HG03565 (cell line): ENCODE measurements at regions not wholly inside any gene's neighbourhood (a gene's known extent, or its start where the extent isn't known, plus 50 kb on each side); places are given as distances from the start of the nearest gene placed in this dataset.
"Not testable (repeated sequence)": the region's sequence is repeated elsewhere in the genome, so short reads cannot be mapped to it uniquely, and the experiment has no call there.

ENCODE experiments used
- ATAC-seq: cut with Tn5 transposase; IDR thresholded peaks from one replicate; pipeline ENCODE4 v1.9.1; 2021; ENCODE audit warnings: mild to moderate bottlenecking, moderate library complexity; ENCODE audit not compliant: unreplicated experiment

DNA sequence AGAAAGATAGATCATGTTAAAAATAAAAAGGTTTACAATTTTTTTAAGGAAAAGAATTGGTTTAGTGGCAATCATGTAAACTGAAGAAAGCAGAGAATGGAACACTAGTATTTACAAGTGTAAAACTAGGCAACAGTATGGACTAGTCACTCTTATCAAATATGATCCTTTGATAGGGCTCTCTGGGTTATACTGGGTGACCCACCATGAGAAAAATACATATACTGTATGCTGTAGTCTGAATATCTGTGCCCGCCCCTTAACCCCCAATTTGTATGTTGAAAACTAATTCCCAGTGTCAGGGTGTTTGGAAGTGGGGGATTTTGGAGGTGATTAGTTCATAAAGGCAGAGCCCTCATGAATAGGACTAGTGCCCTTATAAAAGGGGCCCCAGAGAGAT, 236.8 kb upstream of the TARS1 start:
- no peak for ATAC-seq

DNA sequence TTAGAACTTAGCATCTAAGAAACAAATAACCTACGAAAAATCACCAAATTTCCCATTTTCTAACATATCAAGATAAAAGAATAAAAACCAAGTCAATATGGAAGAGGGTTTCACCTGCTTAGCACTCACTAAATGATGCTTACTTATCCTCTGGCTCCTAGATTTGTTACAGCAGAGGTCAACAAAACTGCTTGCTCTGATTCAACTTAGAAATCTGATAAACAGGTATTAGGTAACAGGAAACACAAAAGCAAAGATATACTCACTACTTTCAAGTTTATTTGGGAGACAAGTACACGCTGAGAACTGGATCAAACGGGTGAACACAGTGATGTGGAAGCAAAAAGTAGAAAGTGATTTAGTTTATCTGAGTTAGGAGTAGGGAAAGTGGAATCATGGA, 235.7 kb upstream of the TARS1 start:
- no peak for ATAC-seq

DNA sequence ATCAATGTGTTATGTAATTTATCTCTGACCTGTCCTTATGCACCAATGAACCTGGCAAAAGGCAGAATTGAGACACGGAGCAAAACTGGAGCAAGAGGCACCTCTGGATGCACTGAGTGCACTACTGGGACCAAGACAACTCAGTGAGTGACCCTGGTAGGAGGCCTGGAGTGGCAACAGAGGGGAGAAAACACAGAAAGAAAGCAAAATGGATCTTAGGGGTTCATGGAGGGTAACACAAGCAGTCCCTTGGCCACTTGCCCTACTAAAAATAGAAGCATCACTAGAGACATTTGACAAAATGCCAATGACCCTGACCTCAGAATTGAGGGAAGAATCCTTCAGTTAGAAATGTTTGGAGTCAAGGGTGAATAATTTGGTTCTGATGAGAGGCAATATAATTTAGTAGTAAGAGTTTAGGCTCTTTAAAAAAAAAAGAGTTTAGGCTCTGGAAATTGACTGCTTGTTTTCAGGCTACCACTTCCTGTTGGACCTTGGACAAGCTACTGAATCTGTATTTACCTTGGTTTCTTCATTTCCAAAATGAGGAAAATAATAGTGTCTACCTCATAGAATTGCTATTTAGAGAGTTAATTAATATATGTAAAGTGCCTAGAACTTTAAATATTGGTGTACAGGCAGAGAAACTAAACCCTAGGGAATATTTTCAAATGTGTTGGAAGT, 234.9 kb upstream of the TARS1 start:
- ATAC-seq: no peak

DNA sequence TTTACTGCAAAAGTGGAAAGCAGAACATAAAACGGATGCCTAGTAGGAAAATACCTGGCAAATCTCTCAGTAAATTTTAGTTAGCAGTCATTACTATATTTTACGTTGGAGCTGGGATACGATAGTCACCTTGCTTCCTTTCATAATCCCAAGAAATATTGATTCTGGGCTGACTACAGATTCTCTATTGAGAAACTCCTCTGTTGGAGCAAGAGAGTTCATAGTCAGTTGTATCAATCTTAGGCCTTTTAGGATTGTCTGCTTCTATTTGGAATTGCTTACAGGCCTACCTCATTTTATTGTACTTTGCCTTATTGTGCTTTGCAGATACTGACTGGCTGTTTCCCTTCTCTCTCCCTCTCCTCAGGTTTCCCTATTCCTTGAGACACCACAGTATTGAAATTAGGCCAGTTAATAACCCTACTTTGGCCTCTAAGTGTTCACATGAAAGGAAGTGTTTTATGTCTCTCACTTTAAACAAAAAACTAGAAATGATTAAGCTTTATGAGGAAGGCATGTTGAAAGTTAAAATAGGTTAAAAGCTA, 233.7 kb upstream of the TARS1 start:
- ATAC-seq: no peak

DNA sequence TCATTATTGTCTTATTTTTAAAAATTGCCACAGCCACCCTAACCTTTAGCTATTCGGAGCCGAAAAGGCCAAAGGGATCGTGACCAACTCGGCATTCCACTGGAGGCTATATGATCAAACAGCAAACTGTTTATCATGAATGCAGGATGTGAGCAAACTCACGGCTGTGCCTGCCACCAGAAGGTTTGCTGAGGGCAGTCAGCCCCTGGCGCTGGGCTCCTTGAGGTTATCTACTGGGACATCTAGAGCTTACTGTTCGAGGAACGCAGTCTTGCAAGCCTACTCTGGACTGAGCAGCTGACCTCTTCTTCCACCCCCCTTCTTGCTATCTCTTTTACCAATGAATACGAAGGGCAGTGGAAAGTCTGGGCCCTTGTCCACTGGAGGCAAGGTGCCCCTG, 231.5 kb upstream of the TARS1 start:
- no peak for ATAC-seq

DNA sequence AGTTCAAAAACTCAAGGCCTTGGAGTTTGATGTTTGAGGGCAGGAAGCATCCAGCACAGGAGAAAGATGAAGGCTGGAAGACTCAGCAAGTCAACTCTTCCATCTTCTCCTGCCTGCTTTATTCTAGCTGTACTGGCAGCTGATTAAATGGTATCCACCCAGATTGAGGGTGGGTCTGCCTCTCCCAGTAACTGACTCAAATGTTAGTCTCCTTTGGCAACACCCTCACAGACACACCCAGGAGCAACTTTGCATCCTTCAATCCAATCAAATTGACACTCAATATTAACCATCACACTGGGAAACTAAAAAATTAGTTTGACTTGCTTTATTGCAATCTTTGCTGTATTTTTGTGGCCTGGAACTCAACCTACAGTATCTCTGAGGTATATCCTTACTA, 230.5 kb upstream of the TARS1 start:
- ATAC-seq: not testable (repeated sequence)

DNA sequence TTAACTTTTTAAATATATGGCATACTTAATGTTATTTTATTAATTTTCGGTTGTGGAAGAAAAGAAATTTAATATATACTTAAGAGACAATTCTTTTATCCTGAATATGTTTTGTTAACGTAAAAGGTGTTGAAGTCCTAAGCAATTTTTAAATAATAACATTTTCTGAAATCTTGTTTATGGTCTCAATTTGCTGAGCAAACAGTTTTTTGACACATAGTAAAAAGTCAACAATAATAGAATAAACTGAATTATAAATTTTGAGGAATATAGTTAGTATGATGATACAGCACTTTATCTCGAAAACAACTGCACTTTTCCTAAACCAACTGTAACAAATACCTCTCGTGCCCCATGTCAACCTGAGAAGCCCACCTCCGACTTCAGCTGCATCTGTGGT, 229.8 kb upstream of the TARS1 start:
- ATAC-seq: no peak

DNA sequence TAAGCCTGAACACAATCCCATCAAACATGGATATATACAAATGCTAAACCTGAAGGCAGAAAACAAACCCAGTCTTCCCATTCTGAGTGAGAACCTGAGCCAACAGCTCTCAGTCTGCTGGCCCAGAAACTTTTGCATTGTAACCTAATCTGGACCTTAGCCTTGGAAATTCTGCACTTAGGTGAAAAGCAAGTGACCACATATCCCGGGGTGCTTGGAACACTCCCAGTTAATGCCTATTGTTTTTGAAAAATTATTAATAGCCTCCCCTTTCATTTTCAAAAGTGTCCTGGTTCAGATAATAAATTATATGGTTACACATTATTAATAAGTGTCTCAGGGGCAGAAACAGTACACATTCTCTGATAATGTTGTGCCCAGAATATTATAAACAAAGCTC, 228.3 kb upstream of the TARS1 start:
- ATAC-seq: no peak

DNA sequence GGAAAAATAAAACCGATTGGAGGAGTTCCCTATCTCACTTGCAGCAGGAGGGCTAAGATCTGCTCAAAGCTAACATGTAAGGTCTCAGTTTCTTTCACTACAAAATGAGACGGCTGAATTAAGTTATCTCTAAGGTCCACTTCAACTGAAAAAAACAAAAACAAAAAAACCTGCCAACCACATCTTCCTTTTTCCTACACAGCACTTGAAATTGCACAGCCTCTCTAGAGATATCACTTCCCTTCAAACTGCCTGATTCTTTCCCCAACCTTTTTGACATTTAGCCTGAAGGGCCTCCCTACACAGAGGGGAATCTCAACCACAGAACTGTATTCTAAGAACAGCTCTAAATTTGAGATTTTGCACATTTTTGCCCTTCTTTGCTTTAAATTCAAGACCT, 227.9 kb upstream of the TARS1 start:
- ATAC-seq: no peak

DNA sequence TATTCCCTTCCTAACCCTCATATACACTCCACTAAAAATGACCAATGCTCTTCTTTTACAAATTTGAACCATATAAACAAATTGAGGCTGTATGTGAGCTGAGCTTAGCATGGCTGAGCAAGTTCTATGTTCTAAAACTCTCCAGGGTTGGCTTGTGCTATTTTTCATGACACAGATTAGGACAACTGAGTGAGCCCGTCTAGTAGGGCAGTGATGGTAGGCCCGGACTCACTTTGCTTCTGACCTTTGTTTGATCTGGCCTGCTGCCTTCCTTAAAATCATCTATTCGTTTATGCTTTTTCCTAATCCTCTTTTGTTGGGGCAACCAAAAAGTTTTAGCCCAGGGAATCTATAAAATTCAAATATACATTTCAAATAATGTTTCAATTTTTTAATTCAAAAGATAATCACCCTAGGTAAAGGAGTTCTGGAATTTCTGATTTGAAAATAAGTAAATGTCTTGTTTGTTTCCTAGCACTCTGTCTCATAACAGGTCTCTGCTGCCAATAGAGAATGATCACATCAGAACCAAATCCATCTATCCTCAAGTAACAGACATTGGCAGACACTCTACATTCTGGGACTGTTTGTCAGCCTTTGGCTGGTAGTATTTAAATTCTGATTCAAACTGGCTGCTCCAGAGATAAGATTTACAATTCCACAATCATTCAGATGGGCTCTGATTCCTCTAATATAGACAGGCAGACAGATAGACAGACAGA, 217.0 kb upstream of the TARS1 start:
- no peak for ATAC-seq

DNA sequence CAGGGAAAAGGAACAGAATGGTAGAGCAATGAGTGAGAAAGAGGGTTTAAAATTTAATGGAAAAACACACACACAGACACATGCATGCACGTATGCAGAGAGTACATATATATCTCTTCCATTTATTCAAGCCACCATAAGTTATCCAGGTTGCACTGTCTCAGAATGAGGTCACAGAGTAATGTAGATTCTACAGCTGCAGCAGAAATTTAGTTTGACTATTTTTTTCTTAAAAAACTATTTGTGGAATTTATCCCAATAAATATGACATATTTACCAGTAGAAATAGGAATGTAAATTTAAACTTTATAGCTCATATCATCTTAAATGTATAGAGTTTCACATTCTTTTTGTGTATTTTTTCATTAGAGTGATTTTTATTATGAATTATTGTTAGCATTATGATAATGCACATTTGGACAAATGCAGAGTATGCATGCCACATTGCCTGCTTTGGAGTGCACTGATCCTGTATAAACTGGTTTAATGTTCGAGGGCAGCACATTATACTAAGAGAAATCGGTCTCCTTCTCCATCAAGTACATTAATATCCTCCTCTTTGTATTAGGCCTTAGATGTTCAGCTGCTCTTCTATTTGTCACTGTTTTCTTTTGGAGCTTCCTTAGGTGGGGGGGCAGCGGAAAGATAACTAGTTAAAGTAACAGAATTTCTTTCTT, 216.3 kb upstream of the TARS1 start:
- ATAC-seq: no peak

DNA sequence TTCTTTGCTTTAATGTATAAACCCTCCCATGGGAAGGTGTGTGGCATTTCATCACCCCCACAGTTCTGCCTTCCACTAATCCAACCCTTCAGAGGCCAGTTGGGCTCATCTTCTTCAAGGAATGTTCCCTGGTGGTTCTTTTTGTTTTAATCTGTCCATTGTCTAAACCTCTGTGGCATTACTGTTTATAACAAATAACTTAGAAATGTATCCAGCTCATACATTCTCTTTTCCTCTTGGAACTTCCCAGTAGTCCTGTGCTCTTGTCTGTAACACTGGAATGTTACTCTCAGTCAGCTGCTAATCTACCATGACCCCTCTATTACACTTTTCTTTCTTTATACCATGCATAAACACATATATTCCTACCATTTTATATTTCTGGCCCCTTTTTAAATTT, 213.5 kb upstream of the TARS1 start:
- ATAC-seq: no peak

DNA sequence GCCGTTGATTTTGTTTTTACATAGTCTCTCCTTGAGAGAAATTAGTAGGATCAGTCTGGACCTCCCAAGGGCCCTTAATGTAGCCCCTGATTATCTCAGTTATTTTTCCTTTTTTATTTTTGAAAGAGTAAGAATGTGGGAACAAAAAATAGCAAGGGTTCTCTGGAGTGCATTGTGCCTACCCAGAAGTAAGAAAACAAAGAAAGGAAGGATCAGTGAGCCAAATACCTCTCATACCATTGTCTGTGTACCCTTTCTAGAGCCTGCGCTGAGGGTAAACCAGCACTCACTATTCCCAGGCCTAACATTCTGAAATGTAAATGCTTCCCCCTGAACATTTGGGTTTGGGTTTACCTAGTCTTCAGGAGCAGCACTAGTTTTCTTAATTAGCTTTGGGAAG, 213.0 kb upstream of the TARS1 start:
- ATAC-seq: no peak

DNA sequence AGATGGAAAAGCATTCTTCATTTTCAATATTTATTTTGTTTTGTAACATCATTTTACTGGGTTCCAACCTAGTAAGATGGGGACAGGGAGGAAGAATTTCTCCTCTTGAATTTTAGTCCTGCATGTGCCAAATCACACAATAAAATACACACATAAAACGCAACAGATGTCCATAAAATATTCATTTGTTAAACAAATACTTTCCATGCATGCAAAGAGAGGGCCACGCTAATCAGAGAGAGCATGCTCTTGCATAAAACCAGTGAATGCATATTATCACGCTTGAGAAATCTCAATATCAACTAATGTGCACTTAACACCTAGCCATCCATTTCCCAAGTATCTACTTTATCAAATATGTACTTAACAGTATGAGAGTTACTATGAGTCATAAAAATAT, 212.6 kb upstream of the TARS1 start:
- ATAC-seq: no peak

DNA sequence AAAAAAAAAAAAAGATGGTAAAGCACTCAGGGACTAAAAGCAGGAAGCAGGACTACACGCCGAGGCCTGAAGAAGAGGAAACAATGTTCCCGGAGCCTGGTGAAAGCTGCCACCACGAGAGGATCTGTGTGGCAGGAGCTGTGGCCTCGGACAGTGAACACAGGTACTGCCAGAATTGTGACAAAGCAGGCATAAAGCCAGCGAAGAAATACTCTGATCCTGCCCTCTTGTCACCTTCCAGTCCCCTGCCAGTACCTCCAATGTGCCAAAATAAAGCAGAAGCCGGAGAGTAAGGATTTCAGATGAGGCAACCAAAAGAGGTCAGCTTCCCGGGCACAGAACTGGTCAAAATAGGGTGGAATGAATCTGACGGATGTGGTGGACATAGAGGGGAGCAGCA, 211.5 kb upstream of the TARS1 start:
- no peak for ATAC-seq

DNA sequence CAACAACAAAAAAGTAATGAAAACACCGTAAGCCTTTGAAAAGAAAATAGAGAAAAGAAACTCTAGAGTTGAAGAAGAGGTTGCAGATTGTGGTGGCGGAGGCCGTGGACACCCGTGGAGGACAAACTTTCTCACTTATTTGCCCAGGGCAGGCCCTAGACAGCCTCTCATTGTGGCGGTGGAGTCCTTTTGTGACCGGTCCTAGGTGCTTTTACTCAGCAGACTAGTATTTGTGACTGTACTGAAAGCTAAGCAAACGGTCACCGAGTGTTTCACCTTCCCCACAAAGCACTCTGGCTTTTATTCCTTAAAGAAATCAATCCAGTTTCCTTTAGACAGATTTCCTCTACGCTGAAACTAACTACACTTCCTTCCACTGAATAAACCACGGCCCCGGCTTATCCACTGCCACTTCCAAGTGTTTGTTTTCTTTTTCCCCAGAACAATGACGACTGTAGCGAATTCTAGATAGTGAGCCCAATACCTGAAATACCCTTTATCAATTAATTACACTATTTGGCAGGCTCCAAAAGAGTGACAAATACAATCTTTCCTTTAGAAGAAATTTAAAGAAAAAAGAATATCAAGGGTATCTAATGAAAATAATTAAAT, 210.2 kb upstream of the TARS1 start:
- ATAC-seq: no peak

DNA sequence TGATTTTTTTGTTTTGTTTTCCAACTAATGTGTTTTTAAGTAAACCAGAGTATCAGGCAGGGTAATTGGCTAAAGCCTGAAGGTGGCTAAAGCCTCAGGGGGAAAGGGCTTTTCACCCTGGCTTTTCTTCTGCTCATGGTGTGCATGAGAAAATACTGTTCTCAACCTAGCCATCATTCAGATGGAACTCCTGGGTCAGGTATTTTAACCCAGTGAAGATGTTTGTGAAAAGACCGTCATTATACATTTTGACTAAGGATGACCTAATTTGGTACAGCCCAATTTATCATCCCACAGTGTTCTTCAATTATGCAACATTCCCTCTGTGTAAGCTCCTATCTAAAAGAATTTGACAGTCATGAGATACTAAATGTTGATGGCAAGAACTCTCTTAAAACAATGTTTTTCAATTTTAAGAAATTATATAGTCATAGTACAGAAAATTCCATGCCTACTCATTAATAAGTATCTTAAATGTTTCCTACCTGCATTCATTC, 209.5 kb upstream of the TARS1 start:
- no peak for ATAC-seq

DNA sequence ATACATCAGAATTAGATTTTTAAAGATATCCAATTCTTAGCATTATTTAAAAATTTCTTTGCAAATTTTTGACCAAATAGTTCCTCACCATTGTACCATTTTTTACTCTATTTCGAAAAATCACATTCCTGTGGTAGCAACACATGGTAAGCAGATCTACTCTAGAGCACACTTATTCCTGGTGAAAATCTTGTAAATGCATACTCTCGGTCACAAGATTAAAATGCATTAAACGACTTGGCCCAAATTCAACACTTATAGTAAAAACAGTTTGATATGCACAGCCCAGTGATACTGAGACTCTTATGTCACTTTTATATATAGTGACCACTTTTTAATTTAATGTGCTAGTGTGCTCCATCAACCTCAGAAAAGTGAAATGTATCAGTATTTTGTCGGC, 208.8 kb upstream of the TARS1 start:
- no peak for ATAC-seq

DNA sequence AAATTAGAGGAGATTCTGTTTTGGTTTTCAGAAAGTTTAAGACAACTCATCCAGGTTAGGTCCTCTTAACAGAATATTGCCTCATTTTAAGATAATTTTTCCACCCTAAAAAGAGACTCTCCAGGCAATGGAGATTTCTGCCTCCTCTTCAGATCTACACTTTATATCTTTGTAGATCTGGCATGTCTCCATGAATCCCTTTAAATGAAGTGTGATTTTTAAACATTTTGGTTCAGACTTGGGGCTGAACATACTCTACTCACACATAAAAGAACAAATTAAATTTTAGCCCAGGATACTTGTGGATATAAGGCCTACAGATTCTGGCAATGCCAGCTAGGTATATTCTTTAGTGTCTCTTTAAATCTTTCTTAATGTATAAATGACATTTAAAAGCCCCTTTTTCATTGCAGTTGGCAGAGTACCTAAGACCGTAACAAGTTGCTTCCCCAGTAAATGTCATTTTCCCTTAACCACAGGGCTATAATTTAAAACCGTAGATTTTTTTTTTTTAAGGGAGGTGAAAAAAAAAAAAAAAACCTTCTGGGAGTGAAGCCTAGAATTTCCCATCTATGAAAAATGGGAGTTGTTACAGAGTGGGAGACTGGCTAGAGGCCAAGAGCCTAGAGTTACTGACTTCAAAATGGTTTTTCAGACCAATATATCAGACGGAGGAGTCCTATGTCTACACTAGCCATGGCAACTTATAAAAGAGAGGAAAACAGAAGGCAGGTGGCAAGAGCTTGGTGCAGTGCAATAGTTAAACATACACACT, 207.8 kb upstream of the TARS1 start:
- ATAC-seq: no peak

DNA sequence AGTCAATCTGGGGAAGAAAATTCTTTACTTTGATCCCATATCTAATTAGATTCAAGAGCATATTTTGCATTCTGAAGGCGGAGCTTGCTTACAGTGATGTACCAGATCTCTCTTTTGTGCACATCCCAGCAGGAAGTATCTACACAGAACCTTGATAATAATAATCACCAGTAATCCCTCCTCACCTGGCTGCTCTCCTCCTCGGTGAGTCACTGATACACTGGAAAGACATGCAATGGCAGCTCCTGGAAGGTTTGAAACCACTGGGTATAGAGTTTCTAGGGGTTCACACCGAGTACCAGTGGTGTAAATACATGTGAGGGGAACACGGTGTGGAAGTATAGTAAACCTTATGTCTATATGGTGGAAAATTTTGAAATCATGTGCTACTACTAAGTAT, 205.5 kb upstream of the TARS1 start:
- ATAC-seq: no peak

DNA sequence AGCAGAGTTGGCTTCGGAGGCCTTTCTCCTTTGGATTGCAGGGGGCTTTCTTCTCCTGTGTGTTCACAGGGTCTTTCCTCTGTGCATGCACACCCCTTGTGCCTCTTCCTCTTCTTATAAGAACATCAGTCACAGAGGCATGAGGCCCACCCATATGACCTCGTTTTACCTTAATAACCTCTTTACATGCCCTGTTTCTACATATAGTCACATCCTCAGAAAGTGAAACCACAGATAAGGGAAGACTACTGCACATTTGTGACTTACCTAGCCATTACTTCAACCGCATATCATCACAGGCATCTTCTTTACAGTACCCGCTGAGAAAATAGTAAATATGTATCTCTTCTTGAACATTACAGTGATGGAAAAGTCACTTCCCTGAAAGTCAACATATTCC, 204.9 kb upstream of the TARS1 start:
- ATAC-seq: peak; percentile 65
